K562 (cell line): ENCODE measurements at regions not wholly inside any gene's neighbourhood (a gene's known extent, or its start where the extent isn't known, plus 50 kb on each side); places are given as distances from the start of the nearest gene placed in this dataset.

Experiments
- PATZ1 ChIP-seq: fragments of 250-450 bp; sonication (Bioruptor Pico); IDR thresholded peaks from 2 replicates; pipeline ENCODE4 v1.5.0; 2020; ENCODE audit warnings: mild to moderate bottlenecking, borderline replicate concordance
- TEAD2 ChIP-seq: fragments of 450-650 bp; IDR thresholded peaks from 2 replicates; pipeline ENCODE4 v1.6.1; 2016; ENCODE audit warnings: missing genetic modification characterization, control low read depth, missing compliant biosample characterization

GRCh38 chr2:90079374-90079773 is 1387.9 kb downstream of the RPIA start:
- TF ChIP-seq PATZ1 (no peak), TEAD2 (no peak)
